ENCODE measurements at regions not wholly inside any gene's neighbourhood (a gene's known extent, or its start where the extent isn't known, plus 50 kb on each side); places are given as distances from the start of the nearest gene placed in this dataset.

DNA sequence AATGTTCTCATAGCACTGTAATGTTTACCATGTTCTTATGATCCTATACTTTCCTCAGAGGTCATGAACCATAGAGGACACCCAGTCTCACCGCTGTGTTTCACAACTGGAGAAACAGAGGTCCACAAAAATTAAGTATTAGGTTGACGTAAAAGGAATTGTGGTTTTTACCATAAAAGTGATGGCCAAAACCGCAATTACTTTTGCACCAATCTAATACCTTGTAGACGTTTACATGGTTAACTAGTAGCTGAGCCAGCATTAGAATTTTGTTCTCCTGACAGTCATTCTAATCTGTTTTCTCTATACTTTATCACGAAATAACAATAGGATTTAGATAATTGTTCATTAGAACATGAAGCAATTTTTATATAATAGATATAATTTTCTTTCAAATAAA, 763.4 kb upstream of the ARGLU1 start:
- TF ChIP-seq RCOR1 (IDR thresholded peaks at IDR 0.05; ENCODE audit: low read length) (no peak), JUND (IDR thresholded peaks at IDR 0.05) (no peak), CHD2 (IDR thresholded peaks at IDR 0.05; ENCODE audit: low read length, partially characterized antibody) (no peak), MEF2A (IDR thresholded peaks at IDR 0.05; ENCODE audit: borderline replicate concordance, low read depth) (no peak), FOSL2 (IDR thresholded peaks at IDR 0.05; ENCODE audit: borderline replicate concordance, low read depth) (no peak), RFX5 (IDR thresholded peaks at IDR 0.05; ENCODE audit: low read length) (no peak), NFIC (IDR thresholded peaks at IDR 0.05; ENCODE audit: borderline replicate concordance) (no peak), YY1 (IDR thresholded peaks at IDR 0.05; ENCODE audit: low read depth) (no peak), NRF1 (IDR thresholded peaks at IDR 0.05; ENCODE audit: low read depth, low read length) (no peak), MXI1 (IDR thresholded peaks at IDR 0.05; ENCODE audit: low read depth, low read length) (no peak), GABPA (IDR thresholded peaks at IDR 0.05; ENCODE audit: low read depth) (no peak)
- TF ChIP-seq, protein P1, sequence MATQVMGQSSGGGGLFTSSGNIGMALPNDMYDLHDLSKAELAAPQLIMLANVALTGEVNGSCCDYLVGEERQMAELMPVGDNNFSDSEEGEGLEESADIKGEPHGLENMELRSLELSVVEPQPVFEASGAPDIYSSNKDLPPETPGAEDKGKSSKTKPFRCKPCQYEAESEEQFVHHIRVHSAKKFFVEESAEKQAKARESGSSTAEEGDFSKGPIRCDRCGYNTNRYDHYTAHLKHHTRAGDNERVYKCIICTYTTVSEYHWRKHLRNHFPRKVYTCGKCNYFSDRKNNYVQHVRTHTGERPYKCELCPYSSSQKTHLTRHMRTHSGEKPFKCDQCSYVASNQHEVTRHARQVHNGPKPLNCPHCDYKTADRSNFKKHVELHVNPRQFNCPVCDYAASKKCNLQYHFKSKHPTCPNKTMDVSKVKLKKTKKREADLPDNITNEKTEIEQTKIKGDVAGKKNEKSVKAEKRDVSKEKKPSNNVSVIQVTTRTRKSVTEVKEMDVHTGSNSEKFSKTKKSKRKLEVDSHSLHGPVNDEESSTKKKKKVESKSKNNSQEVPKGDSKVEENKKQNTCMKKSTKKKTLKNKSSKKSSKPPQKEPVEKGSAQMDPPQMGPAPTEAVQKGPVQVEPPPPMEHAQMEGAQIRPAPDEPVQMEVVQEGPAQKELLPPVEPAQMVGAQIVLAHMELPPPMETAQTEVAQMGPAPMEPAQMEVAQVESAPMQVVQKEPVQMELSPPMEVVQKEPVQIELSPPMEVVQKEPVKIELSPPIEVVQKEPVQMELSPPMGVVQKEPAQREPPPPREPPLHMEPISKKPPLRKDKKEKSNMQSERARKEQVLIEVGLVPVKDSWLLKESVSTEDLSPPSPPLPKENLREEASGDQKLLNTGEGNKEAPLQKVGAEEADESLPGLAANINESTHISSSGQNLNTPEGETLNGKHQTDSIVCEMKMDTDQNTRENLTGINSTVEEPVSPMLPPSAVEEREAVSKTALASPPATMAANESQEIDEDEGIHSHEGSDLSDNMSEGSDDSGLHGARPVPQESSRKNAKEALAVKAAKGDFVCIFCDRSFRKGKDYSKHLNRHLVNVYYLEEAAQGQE (IDR thresholded peaks at IDR 0.05; ENCODE audit: low read depth, low read length), result no peak
- TF ChIP-seq, protein P2, sequence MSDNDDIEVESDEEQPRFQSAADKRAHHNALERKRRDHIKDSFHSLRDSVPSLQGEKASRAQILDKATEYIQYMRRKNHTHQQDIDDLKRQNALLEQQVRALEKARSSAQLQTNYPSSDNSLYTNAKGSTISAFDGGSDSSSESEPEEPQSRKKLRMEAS (IDR thresholded peaks at IDR 0.05; ENCODE audit: low read depth), result no peak
- TF ChIP-seq, protein P3, sequence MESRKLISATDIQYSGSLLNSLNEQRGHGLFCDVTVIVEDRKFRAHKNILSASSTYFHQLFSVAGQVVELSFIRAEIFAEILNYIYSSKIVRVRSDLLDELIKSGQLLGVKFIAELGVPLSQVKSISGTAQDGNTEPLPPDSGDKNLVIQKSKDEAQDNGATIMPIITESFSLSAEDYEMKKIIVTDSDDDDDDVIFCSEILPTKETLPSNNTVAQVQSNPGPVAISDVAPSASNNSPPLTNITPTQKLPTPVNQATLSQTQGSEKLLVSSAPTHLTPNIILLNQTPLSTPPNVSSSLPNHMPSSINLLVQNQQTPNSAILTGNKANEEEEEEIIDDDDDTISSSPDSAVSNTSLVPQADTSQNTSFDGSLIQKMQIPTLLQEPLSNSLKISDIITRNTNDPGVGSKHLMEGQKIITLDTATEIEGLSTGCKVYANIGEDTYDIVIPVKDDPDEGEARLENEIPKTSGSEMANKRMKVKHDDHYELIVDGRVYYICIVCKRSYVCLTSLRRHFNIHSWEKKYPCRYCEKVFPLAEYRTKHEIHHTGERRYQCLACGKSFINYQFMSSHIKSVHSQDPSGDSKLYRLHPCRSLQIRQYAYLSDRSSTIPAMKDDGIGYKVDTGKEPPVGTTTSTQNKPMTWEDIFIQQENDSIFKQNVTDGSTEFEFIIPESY (IDR thresholded peaks at IDR 0.05; ENCODE audit: borderline replicate concordance, low read depth), result no peak
- TF ChIP-seq, protein P4, sequence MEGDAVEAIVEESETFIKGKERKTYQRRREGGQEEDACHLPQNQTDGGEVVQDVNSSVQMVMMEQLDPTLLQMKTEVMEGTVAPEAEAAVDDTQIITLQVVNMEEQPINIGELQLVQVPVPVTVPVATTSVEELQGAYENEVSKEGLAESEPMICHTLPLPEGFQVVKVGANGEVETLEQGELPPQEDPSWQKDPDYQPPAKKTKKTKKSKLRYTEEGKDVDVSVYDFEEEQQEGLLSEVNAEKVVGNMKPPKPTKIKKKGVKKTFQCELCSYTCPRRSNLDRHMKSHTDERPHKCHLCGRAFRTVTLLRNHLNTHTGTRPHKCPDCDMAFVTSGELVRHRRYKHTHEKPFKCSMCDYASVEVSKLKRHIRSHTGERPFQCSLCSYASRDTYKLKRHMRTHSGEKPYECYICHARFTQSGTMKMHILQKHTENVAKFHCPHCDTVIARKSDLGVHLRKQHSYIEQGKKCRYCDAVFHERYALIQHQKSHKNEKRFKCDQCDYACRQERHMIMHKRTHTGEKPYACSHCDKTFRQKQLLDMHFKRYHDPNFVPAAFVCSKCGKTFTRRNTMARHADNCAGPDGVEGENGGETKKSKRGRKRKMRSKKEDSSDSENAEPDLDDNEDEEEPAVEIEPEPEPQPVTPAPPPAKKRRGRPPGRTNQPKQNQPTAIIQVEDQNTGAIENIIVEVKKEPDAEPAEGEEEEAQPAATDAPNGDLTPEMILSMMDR (IDR thresholded peaks at IDR 0.05), result no peak
- H3F3A ChIP-seq (replicated peaks; ENCODE audit: insufficient read depth), result peaks cover 3% of the 10 kb centered on the region
- no peak overlapping the region for H2AFZ ChIP-seq (ENCODE audit: low read depth)
- no peaks in the 10 kb centered on the region for H3K79me2 ChIP-seq (ENCODE audit: insufficient read depth)
- ChIA-PET POLR2A (no interaction called here), CTCF (no interaction called here)
- no peaks in the 10 kb centered on the region for H3K36me3 ChIP-seq (replicated peaks in 1 of 2; ENCODE audit: control insufficient read depth in 1 of 2, insufficient read depth in 2 of 2, low read length in 1 of 2)
- no peak for DNase-seq
- no peak overlapping the region for H3K27ac ChIP-seq (ENCODE audit: low read depth in 2 of 2, low read length in 1 of 2)
- no peak overlapping the region for H3K4me2 ChIP-seq
- H4K20me1 ChIP-seq (ENCODE audit: insufficient read depth), result no peaks in the 10 kb centered on the region
- no peaks in the 10 kb centered on the region for H3K9me3 ChIP-seq
- WGBS (ENCODE audit: low lambda C conversion rate), result 86% methylated on average over 5 of the region's 5 CpGs
- no peak overlapping the region for H3K9ac ChIP-seq
- no peak overlapping the region for H3K4me3 ChIP-seq (ENCODE audit: low read depth in 2 of 2, low read length in 1 of 2)
- H3K27me3 ChIP-seq (ENCODE audit: insufficient read depth), result no peaks in the 10 kb centered on the region
- no peaks in the 10 kb centered on the region; the same call in 1 of the 2 replicates for H3K9me2 ChIP-seq
- peaks cover 0 to 4% of the 10 kb centered on the region in 2 experiments; a peak in 2 of 4 replicates for H3K4me1 ChIP-seq (ENCODE audit: control insufficient read depth in 1 of 2, insufficient read depth in 2 of 2, low read depth in 1 of 2, low read length in 1 of 2)
